ENCODE measurements at regions not wholly inside any gene's neighbourhood (a gene's known extent, or its start where the extent isn't known, plus 50 kb on each side); places are given as distances from the start of the nearest gene placed in this dataset.

DNA sequence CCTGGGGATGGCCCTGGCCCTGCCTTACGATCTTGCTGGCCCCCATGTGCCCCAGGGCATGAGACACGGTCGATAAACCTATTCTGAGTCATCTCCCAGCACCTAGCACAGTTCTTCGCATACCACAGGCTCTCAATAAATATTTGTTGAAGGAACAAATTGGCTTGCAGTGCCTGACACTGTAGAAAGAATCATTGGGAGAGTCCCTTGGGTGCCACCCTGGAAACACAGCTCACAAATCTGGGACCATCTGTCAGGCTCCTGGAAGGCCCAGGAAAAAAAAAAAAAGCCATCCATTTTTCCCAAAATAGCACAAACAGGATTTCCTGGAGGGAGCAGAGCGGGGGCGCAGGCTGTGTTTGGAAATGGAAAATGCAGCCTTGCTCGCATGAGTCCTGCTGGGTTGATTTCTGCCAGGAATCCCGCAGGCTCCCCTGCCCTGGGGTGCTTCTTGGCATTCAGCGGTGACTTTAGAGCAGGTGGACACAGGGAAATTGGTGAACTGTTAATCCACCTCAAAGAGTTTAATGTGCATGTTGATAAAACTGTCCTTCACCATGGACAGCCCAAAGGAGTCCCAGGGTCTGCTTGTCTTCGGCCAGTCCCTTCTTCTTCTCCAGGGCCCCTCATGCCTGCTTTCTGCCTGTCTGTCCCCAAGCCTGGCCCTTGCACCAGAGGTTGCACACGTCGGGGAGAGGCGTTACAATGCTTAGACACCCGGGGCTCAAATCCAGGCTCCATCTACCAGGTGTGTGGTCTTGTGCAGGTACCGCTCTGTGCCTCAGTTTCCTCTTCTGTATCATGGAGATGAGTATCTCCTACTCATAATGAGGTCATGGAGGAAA lies 106.1 kb upstream of the RFLNA start:
- ATAC-seq (peak in 1 of 2 experiments; percentile 55; a peak in 3 of 6 replicates), FAIRE-seq (no peak), DNase-seq (ENCODE audit: low read depth in 1 of 2, low spot score in 1 of 2) (no peak)
- TF ChIP-seq FOSL2 (IDR thresholded peaks at IDR 0.05) (no peak), FOSL2 (CRISPR knock-in tag; IDR thresholded peaks at IDR 0.05) (0 out of 2 replicates have a peak, but pooled peaks have one; percentile 7), EHF (CRISPR knock-in tag; IDR thresholded peaks at IDR 0.05) (no peak), ZNF302 (CRISPR knock-in tag; IDR thresholded peaks at IDR 0.05) (no peak), NFE2L2 (conservative IDR thresholded peaks at IDR 0.05; ENCODE audit: low read length) (no peak)
- Histone ChIP-seq H3K4me1 (peaks cover 6% of the 10 kb centered on the region; the same call in 1 of the 3 replicates), H3K4me2 (0 out of 3 replicates have a peak overlapping the region, but pooled peaks have one; percentile 24), H3K9me3 (no peaks in the 10 kb centered on the region), H3K27ac (no peak overlapping the region), H3K4me3 (no peak overlapping the region)
- CTCF ChIA-PET: interaction anchor here (0.6 kb wide), 1 partner anchor 1512 kb away, joined by 3 read pairs; no protein-coding TSS in a partner anchor
- WGBS (ENCODE audit: missing lambda C conversion rate): 52% methylated on average over 15 of the region's 15 CpGs
- POLR2A ChIA-PET: no interaction called here

DNA sequence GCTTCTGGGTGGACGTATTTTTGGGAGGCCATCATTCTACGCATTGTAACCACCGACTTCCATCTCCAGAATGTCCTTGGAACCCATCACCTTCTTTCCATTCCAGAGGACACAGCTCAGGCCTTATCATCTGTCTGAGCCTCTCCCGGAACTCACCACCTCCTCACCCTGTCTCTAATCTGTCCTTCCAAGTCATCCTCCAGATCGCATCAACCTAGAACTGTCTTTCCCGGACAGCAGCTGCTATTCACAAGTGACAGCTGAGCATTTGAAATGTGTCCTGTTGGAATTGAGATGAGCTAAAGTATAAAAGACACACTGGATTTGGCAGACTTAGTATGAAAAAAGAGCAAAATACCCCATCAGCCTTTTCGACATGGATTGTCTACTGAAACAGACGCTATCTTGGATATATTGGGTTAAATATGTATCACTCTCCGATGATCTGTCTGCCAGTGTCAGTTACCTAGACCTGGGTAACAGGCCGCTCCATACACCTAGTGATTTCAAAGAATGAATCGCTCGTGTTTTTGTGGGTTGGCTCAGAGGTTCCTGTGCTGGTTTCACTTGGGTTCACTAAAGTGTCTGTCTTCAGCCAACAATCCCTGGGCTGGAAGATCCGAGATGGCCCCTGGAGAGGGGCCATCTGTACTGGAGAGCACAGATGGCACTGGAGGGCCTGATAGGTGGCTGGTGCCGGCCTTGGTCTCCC lies 104.4 kb upstream of the RFLNA start:
- no peaks in the 10 kb centered on the region for H3K9me3 ChIP-seq
- TF ChIP-seq ESRRA (IDR thresholded peaks at IDR 0.05; ENCODE audit: borderline replicate concordance, low read length) (no peak), HOXA7 (CRISPR knock-in tag; IDR thresholded peaks at IDR 0.05) (no peak), PBX3 (IDR thresholded peaks at IDR 0.05) (no peak), GATA3 (IDR thresholded peaks at IDR 0.05; ENCODE audit: borderline replicate concordance) (no peak), JUNB (IDR thresholded peaks at IDR 0.05) (no peak), SREBF2 (IDR thresholded peaks at IDR 0.05) (no peak), CHD4 (IDR thresholded peaks at IDR 0.05; ENCODE audit: borderline replicate concordance) (no peak), KDM1A (IDR thresholded peaks at IDR 0.05; ENCODE audit: low read depth) (no peak)
- TF ChIP-seq, protein P1, sequence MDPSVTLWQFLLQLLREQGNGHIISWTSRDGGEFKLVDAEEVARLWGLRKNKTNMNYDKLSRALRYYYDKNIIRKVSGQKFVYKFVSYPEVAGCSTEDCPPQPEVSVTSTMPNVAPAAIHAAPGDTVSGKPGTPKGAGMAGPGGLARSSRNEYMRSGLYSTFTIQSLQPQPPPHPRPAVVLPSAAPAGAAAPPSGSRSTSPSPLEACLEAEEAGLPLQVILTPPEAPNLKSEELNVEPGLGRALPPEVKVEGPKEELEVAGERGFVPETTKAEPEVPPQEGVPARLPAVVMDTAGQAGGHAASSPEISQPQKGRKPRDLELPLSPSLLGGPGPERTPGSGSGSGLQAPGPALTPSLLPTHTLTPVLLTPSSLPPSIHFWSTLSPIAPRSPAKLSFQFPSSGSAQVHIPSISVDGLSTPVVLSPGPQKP (IDR thresholded peaks at IDR 0.05; ENCODE audit: low read depth, low read length): no peak
- POLR2A ChIA-PET: no interaction called here
- H3K4me1 ChIP-seq: peaks cover 6% of the 10 kb centered on the region; the same call in 1 of the 3 replicates
- no peak for DNase-seq (ENCODE audit: low read depth in 1 of 2, low spot score in 1 of 2)
- no peak overlapping the region for H3K27ac ChIP-seq
- no peak for ATAC-seq
- WGBS (ENCODE audit: missing lambda C conversion rate): 82% methylated on average over 14 of the region's 14 CpGs
- H3K4me3 ChIP-seq: no peak overlapping the region
- no peak overlapping the region for H3K4me2 ChIP-seq
- CTCF ChIA-PET: interaction anchor here (2.2 kb wide), 1 partner anchor 19 kb away, joined by 4 read pairs; no protein-coding TSS in a partner anchor
- no peak for FAIRE-seq

GRCh38 chr12:124191024-124191359 lies 103.9 kb upstream of the RFLNA start:
- H3K4me3 ChIP-seq: no peak overlapping the region
- POLR2A ChIA-PET: no interaction called here
- DNase-seq (ENCODE audit: low read depth in 1 of 2, low spot score in 1 of 2): peak in 1 of 2 experiments; percentile 32
- FAIRE-seq: no peak
- no peak overlapping the region for H3K27ac ChIP-seq
- H3K9me3 ChIP-seq: no peaks in the 10 kb centered on the region
- peak in 1 of 2 experiments; percentile 74; a peak in 3 of 6 replicates for ATAC-seq
- no peak for TF ChIP-seq RCOR1 (IDR thresholded peaks at IDR 0.05; ENCODE audit: low read depth, low read length)
- TF ChIP-seq FOXS1 (CRISPR knock-in tag; IDR thresholded peaks at IDR 0.05): no peak
- no peak for TF ChIP-seq ZFP36 (IDR thresholded peaks at IDR 0.05; ENCODE audit: borderline replicate concordance, partially characterized antibody)
- TF ChIP-seq PBX3 (IDR thresholded peaks at IDR 0.05): no peak
- no peak for TF ChIP-seq BHLHE40 (IDR thresholded peaks at IDR 0.05; ENCODE audit: low read depth, low read length)
- TF ChIP-seq POLR2A (IDR thresholded peaks at IDR 0.05; ENCODE audit: low read length): no peak
- TF ChIP-seq, protein P2, sequence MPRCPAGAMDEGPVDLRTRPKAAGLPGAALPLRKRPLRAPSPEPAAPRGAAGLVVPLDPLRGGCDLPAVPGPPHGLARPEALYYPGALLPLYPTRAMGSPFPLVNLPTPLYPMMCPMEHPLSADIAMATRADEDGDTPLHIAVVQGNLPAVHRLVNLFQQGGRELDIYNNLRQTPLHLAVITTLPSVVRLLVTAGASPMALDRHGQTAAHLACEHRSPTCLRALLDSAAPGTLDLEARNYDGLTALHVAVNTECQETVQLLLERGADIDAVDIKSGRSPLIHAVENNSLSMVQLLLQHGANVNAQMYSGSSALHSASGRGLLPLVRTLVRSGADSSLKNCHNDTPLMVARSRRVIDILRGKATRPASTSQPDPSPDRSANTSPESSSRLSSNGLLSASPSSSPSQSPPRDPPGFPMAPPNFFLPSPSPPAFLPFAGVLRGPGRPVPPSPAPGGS (IDR thresholded peaks at IDR 0.05): no peak
- TF ChIP-seq, protein P3, sequence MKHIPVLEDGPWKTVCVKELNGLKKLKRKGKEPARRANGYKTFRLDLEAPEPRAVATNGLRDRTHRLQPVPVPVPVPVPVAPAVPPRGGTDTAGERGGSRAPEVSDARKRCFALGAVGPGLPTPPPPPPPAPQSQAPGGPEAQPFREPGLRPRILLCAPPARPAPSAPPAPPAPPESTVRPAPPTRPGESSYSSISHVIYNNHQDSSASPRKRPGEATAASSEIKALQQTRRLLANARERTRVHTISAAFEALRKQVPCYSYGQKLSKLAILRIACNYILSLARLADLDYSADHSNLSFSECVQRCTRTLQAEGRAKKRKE (CRISPR knock-in tag; IDR thresholded peaks at IDR 0.05; ENCODE audit: low read depth): no peak
- no peak for TF ChIP-seq NR3C1 (IDR thresholded peaks at IDR 0.05)
- TF ChIP-seq, protein P4, sequence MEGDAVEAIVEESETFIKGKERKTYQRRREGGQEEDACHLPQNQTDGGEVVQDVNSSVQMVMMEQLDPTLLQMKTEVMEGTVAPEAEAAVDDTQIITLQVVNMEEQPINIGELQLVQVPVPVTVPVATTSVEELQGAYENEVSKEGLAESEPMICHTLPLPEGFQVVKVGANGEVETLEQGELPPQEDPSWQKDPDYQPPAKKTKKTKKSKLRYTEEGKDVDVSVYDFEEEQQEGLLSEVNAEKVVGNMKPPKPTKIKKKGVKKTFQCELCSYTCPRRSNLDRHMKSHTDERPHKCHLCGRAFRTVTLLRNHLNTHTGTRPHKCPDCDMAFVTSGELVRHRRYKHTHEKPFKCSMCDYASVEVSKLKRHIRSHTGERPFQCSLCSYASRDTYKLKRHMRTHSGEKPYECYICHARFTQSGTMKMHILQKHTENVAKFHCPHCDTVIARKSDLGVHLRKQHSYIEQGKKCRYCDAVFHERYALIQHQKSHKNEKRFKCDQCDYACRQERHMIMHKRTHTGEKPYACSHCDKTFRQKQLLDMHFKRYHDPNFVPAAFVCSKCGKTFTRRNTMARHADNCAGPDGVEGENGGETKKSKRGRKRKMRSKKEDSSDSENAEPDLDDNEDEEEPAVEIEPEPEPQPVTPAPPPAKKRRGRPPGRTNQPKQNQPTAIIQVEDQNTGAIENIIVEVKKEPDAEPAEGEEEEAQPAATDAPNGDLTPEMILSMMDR (IDR thresholded peaks at IDR 0.05): no peak
- no peak for TF ChIP-seq CEBPB (IDR thresholded peaks at IDR 0.05)
- no peak for TF ChIP-seq POLR2AphosphoS2 (conservative IDR thresholded peaks at IDR 0.05; ENCODE audit: low read length)
- TF ChIP-seq ESRRA (IDR thresholded peaks at IDR 0.05; ENCODE audit: borderline replicate concordance, low read length): no peak
- CTCF ChIA-PET: interaction anchor here (2.2 kb wide), 1 partner anchor 19 kb away, joined by 4 read pairs; no protein-coding TSS in a partner anchor
- WGBS (ENCODE audit: missing lambda C conversion rate): 75% methylated on average over 3 of the region's 3 CpGs
- peaks cover 6% of the 10 kb centered on the region; the same call in 1 of the 3 replicates for H3K4me1 ChIP-seq
- no peak overlapping the region for H3K4me2 ChIP-seq
